H1 (cell line): ENCODE measurements at regions not wholly inside any gene's neighbourhood (a gene's known extent, or its start where the extent isn't known, plus 50 kb on each side); places are given as distances from the start of the nearest gene placed in this dataset.

ENCODE experiments used
- CTCF ChIA-PET: fragments of 300-600 bp; sonication (Branson Sonifier 250); formaldehyde crosslinking; loops from one replicate; lab custom pipeline; 2021; ENCODE audit not compliant: partially characterized antibody; lab: Charles Lee
- POLR2A ChIA-PET: fragments of 300-600 bp; sonication (Branson Sonifier 250); formaldehyde crosslinking; loops from one replicate; lab custom pipeline; 2021; ENCODE audit warnings: inconsistent platforms; ENCODE audit not compliant: partially characterized antibody; lab: Charles Lee
- DNase-seq, 2 experiments: peaks; one replicate each; pipeline versions ENCODE4 v3.0.0 to v3.0.0-alpha.2; 2010 to 2022; ENCODE audit warnings: low spot score in 2 of 2, low read depth in 1 of 2, mixed read lengths in 1 of 2
- FAIRE-seq: peaks from 2 replicates; lab custom pipeline; 2011; peaks lifted over from hg19 to GRCh38; lab: Jason Lieb, UNC
- H2AFZ ChIP-seq: 2 replicates; pipeline ENCODE4 v1.8.1; 2012; ENCODE audit warnings: low read length, inconsistent platforms
- H2AK5ac ChIP-seq: 2 replicates; pipeline ENCODE4 v1.6.1; 2013; ENCODE audit warnings: low read depth, low read length
- H2BK120ac ChIP-seq: replicated peaks from 2 replicates; pipeline ENCODE3; 2013; ENCODE audit warnings: low read depth, low read length, inconsistent platforms
- H2BK12ac ChIP-seq: 2 replicates; pipeline ENCODE4 v1.6.1; 2013; ENCODE audit warnings: low read depth, low read length
- H2BK15ac ChIP-seq: 2 replicates; pipeline ENCODE4 v1.6.1; 2013; ENCODE audit warnings: low read length
- H2BK20ac ChIP-seq: 2 replicates; pipeline ENCODE4 v1.6.1; 2013; ENCODE audit warnings: low read length
- H2BK5ac ChIP-seq: 2 replicates; pipeline ENCODE4 v1.6.1; 2013; ENCODE audit warnings: low read depth, low read length
- H3K14ac ChIP-seq: 2 replicates; pipeline ENCODE4 v1.6.1; 2013; ENCODE audit warnings: inconsistent platforms; ENCODE audit not compliant: insufficient read length
- H3K18ac ChIP-seq: 2 replicates; pipeline ENCODE4 v1.6.1; 2013; ENCODE audit warnings: low read length; ENCODE audit errors: extremely low read depth
- H3K23ac ChIP-seq: 2 replicates; pipeline ENCODE4 v1.6.1; 2013; ENCODE audit warnings: inconsistent platforms; ENCODE audit not compliant: insufficient read length
- H3K23me2 ChIP-seq: 2 replicates; pipeline ENCODE4 v1.6.1; 2013; ENCODE audit warnings: low read depth, low read length
- H3K27ac ChIP-seq: 2 replicates; pipeline ENCODE4 v1.6.1; 2011; ENCODE audit warnings: low read depth, low read length, inconsistent platforms
- H3K27me3 ChIP-seq, 4 experiments: replicated peaks in 1 of 4; 1 replicate in 1 of 4; 2 replicates in 3 of 4; pipeline versions ENCODE4 v1.6.1 to v1.8.1; 2011 to 2013; ENCODE audit warnings: low read length in 3 of 4, mild to moderate bottlenecking in 3 of 4, inconsistent platforms in 2 of 4, mixed read lengths in 2 of 4, moderate library complexity in 1 of 4; ENCODE audit not compliant: control insufficient read depth in 3 of 4, insufficient read depth in 3 of 4; ENCODE audit errors: extremely low read depth in 1 of 4
- H3K36me3 ChIP-seq, 4 experiments: 2 replicates each; pipeline versions ENCODE4 v1.6.1 to v1.8.1; 2011 to 2013; ENCODE audit warnings: mild to moderate bottlenecking in 4 of 4, low read length in 3 of 4, moderate library complexity in 2 of 4, control low read depth in 1 of 4, inconsistent platforms in 1 of 4; ENCODE audit not compliant: insufficient read depth in 4 of 4, control insufficient read depth in 2 of 4
- H3K4ac ChIP-seq: replicated peaks from 2 replicates; pipeline ENCODE3; 2013; ENCODE audit warnings: low read length, low read depth, mixed read lengths, inconsistent platforms; ENCODE audit not compliant: insufficient read length
- H3K4me1 ChIP-seq, 4 experiments: replicated peaks in 1 of 4; 1 replicate in 1 of 4; 2 replicates in 3 of 4; pipeline versions ENCODE4 v1.6.1 to v1.8.1; 2011 to 2013; ENCODE audit warnings: low read length in 3 of 4, inconsistent platforms in 2 of 4, mixed read lengths in 1 of 4; ENCODE audit not compliant: insufficient read depth in 4 of 4, control insufficient read depth in 3 of 4
- H3K4me2 ChIP-seq, 2 experiments: 2 replicates each; pipeline versions ENCODE4 v1.6.1 to v1.8.1; 2011 to 2013; ENCODE audit warnings: low read depth in 2 of 2, low read length in 2 of 2, control low read depth in 1 of 2, inconsistent platforms in 1 of 2, mild to moderate bottlenecking in 1 of 2; ENCODE audit not compliant: insufficient read depth in 1 of 2
- H3K4me3 ChIP-seq, 4 experiments: fragments of 200-600, 300-600 bp in 1 of 4; sonication (generic), shearing (Covaris generic), sonication (Bioruptor Twin) in 1 of 4; 2 replicates each; pipeline versions ENCODE4 v1.5.1 to v1.8.1; 2011 to 2016; ENCODE audit warnings: low read length in 4 of 4, low read depth in 3 of 4, control low read depth in 2 of 4, inconsistent platforms in 2 of 4, mild to moderate bottlenecking in 2 of 4, mixed read lengths in 1 of 4, moderate library complexity in 1 of 4; ENCODE audit not compliant: insufficient read depth in 2 of 4; ENCODE audit errors: extremely low read depth in 1 of 4
- H3K56ac ChIP-seq: replicated peaks from 2 replicates; pipeline ENCODE3; 2013; ENCODE audit warnings: low read depth, mild to moderate bottlenecking, mixed read lengths, low read length, inconsistent platforms; ENCODE audit not compliant: insufficient read length
- H3K79me1 ChIP-seq: 2 replicates; pipeline ENCODE4 v1.6.1; 2013; ENCODE audit warnings: low read depth, low read length, control low read depth
- H3K79me2 ChIP-seq, 2 experiments: 2 replicates each; pipeline versions ENCODE4 v1.6.1 to v1.8.1; 2012 to 2013; ENCODE audit warnings: low read length in 2 of 2, mild to moderate bottlenecking in 2 of 2, inconsistent platforms in 1 of 2; ENCODE audit not compliant: insufficient read depth in 2 of 2, control insufficient read depth in 1 of 2
- H3K9ac ChIP-seq, 4 experiments: replicated peaks in 1 of 4; 1 replicate in 1 of 4; 2 replicates in 3 of 4; pipeline versions ENCODE4 v1.6.1 to v1.8.1; 2011 to 2013; ENCODE audit warnings: low read depth in 3 of 4, low read length in 3 of 4, control low read depth in 2 of 4, mild to moderate bottlenecking in 2 of 4, moderate library complexity in 2 of 4, inconsistent platforms in 1 of 4; ENCODE audit errors: extremely low read depth in 1 of 4
- H3K9me3 ChIP-seq, 2 experiments: 2 replicates each; pipeline versions ENCODE4 v1.6.1 to v1.8.1; 2012 to 2013; ENCODE audit warnings: mild to moderate bottlenecking in 2 of 2, moderate library complexity in 2 of 2, control low read depth in 1 of 2, inconsistent platforms in 1 of 2, low read depth in 1 of 2, low read length in 1 of 2, mixed read lengths in 1 of 2; ENCODE audit not compliant: insufficient read depth in 2 of 2
- H4K20me1 ChIP-seq, 2 experiments: replicated peaks in 1 of 2; 2 replicates each; pipeline versions ENCODE3 to v1.8.1; 2011 to 2013; ENCODE audit warnings: inconsistent platforms in 2 of 2, low read length in 2 of 2, mild to moderate bottlenecking in 1 of 2; ENCODE audit not compliant: insufficient read depth in 2 of 2, control insufficient read depth in 1 of 2
- H4K5ac ChIP-seq: 2 replicates; pipeline ENCODE4 v1.6.1; 2013; ENCODE audit warnings: low read length, low read depth, mixed read lengths, inconsistent platforms; ENCODE audit not compliant: insufficient read length
- H4K8ac ChIP-seq: 2 replicates; pipeline ENCODE4 v1.8.0; 2013; ENCODE audit warnings: mild to moderate bottlenecking, moderate library complexity, low read length, inconsistent platforms; ENCODE audit not compliant: insufficient read depth; ENCODE audit errors: extremely low read depth
- H4K91ac ChIP-seq: replicated peaks from 2 replicates; pipeline ENCODE3; 2013; ENCODE audit warnings: low read length, mixed read lengths, inconsistent platforms; ENCODE audit not compliant: insufficient read length
- CHD2 ChIP-seq: IDR thresholded peaks from 2 replicates; pipeline ENCODE4 v1.6.1; 2012; ENCODE audit warnings: low read length, improper control_type of control experiment
- CREB1 ChIP-seq: IDR thresholded peaks from 2 replicates; pipeline ENCODE4 v1.6.1; 2012; ENCODE audit warnings: inconsistent platforms
- EP300 ChIP-seq, 2 experiments: IDR thresholded peaks; 1 replicate in 1 of 2; 2 replicates in 1 of 2; pipeline ENCODE4 v1.6.1; 2011 to 2012; ENCODE audit warnings: low read depth in 2 of 2, low read length in 2 of 2, mild to moderate bottlenecking in 2 of 2, borderline replicate concordance in 1 of 2, inconsistent platforms in 1 of 2, moderate library complexity in 1 of 2
- EZH2 ChIP-seq: fragments of 200-600 bp; sonication (generic); IDR thresholded peaks from 2 replicates; pipeline ENCODE4 v1.7.1; 2012; ENCODE audit warnings: low read depth, mild to moderate bottlenecking, moderate library complexity, low read length, inconsistent platforms; ENCODE audit not compliant: severe bottlenecking
- GTF2F1 ChIP-seq: IDR thresholded peaks from 2 replicates; pipeline ENCODE4 v1.6.1; 2012; ENCODE audit warnings: low read depth, low read length, improper control_type of control experiment, borderline replicate concordance
- POLR2AphosphoS5 ChIP-seq: IDR thresholded peaks from 2 replicates; pipeline ENCODE4 v1.6.1; 2011; ENCODE audit warnings: low read depth, low read length
- RFX5 ChIP-seq: IDR thresholded peaks from 2 replicates; pipeline ENCODE4 v1.6.1; 2011; ENCODE audit warnings: low read depth, low read length, improper control_type of control experiment, borderline replicate concordance
- RXRA ChIP-seq: IDR thresholded peaks from 2 replicates; pipeline ENCODE4 v1.6.1; 2011; ENCODE audit warnings: low read depth, mild to moderate bottlenecking, low read length, moderate library complexity; ENCODE audit not compliant: insufficient read depth
- SAP30 ChIP-seq: fragments of 300-600 bp; sonication (generic); IDR thresholded peaks from 2 replicates; pipeline ENCODE4 v1.7.1; 2012; ENCODE audit warnings: low read length, moderate library complexity, mild to moderate bottlenecking, inconsistent platforms; ENCODE audit not compliant: insufficient read depth, insufficient replicate concordance
- SP4 ChIP-seq: IDR thresholded peaks from 2 replicates; pipeline ENCODE4 v1.6.1; 2012; ENCODE audit warnings: low read length, inconsistent platforms
- SUZ12 ChIP-seq: fragments of 200-600 bp; sonication (generic); IDR thresholded peaks from 2 replicates; pipeline ENCODE4 v1.6.1; 2012; ENCODE audit warnings: mild to moderate bottlenecking, inconsistent platforms, low read length, moderate library complexity, mixed read lengths
- TAF1 ChIP-seq: IDR thresholded peaks from 2 replicates; pipeline ENCODE4 v1.6.1; 2011; ENCODE audit warnings: mild to moderate bottlenecking, low read depth, low read length
- TEAD4 ChIP-seq: IDR thresholded peaks from 2 replicates; pipeline ENCODE4 v1.6.1; 2012; ENCODE audit warnings: low read depth, low read length, inconsistent platforms, mixed read lengths
- WGBS, 2 experiments: shearing (Covaris generic) in 1 of 2; methylation state at CpG; one replicate each; pipeline versions ENCODE4 v1.1.6 to v1.1.7; 2013 to 2015; ENCODE audit warnings: low lambda C conversion rate in 2 of 2, mixed read lengths in 2 of 2, inconsistent platforms in 1 of 2, low coverage in 1 of 2, missing lambda C conversion rate in 1 of 2; ENCODE audit not compliant: insufficient replicate concordance in 2 of 2, insufficient coverage in 1 of 2, insufficient read length in 1 of 2; ENCODE audit errors: extremely low coverage in 1 of 2, missing lambda C conversion rate in 1 of 2; 5-methylcytosine and 5-hydroxymethylcytosine counted together

GRCh38 chr9:18238752-18239447 is 235.1 kb upstream of the ADAMTSL1 start:
- Histone ChIP-seq H2BK5ac (no peak overlapping the region), H2BK20ac (no peak overlapping the region), H2AK5ac (no peak overlapping the region), H3K18ac (no peak overlapping the region), H2BK15ac (no peak overlapping the region), H2AFZ (no peak overlapping the region), H3K9me3 (peaks cover 4% of the 10 kb centered on the region in 2 experiments; a peak in 1 of 4 replicates), H3K23me2 (no peaks in the 10 kb centered on the region), H3K9ac (no peak overlapping the region), H3K27ac (no peak overlapping the region), H4K20me1 (no peaks in the 10 kb centered on the region), H2BK120ac (no peak overlapping the region), H4K91ac (no peak overlapping the region), H3K4me1 (no peaks in the 10 kb centered on the region), H3K23ac (no peak overlapping the region), H4K8ac (no peak overlapping the region), H3K4me2 (no peak overlapping the region), H2BK12ac (no peak overlapping the region)
- FAIRE-seq (no peak), DNase-seq (no peak)
- 82% methylated on average over 1 of the region's 1 CpG; no CpG with 5 or more reads in 1 of the 2 experiments for WGBS, 2 experiments
- POLR2A ChIA-PET: no interaction called here
- TF ChIP-seq TAF1: no peak
- TF ChIP-seq CREB1: no peak
- TF ChIP-seq EZH2: no peak
- no peak for TF ChIP-seq POLR2AphosphoS5
- TF ChIP-seq SAP30: no peak
- no peak for TF ChIP-seq CHD2
- no peak for TF ChIP-seq RFX5
- TF ChIP-seq GTF2F1: no peak
- TF ChIP-seq RXRA: no peak
- TF ChIP-seq EP300 (IDR thresholded peaks at IDR 0.05; ENCODE audit: borderline replicate concordance in 1 of 2, low read depth in 2 of 2, low read length in 2 of 2): no peak
- no peak for TF ChIP-seq SUZ12
- TF ChIP-seq SP4: no peak
- no peak for TF ChIP-seq TEAD4
- TF ChIP-seq, all 59 proteins: peak for 0
- CTCF ChIA-PET: interaction anchor here (1.2 to 1.3 kb wide), 2 partner anchors 16 to 429 kb away, joined by 3 to 5 read pairs; no protein-coding TSS in a partner anchor
- no peak overlapping the region for H4K5ac ChIP-seq
- no peak overlapping the region for H3K4me3 ChIP-seq
- no peak overlapping the region for H3K4ac ChIP-seq
- no peak overlapping the region for H3K14ac ChIP-seq
- no peaks in the 10 kb centered on the region for H3K79me1 ChIP-seq
- no peaks in the 10 kb centered on the region for H3K79me2 ChIP-seq
- no peaks in the 10 kb centered on the region for H3K36me3 ChIP-seq
- no peaks in the 10 kb centered on the region for H3K27me3 ChIP-seq
- no peak overlapping the region for H3K56ac ChIP-seq
